Endothelial cell of umbilical vein (primary cell): ENCODE measurements at regions not wholly inside any gene's neighbourhood (a gene's known extent, or its start where the extent isn't known, plus 50 kb on each side); places are given as distances from the start of the nearest gene placed in this dataset.

ENCODE experiments used
- BruUV-seq: library from RNA; stranded (reverse); fragments of 400-500 nt; replicated peaks from 2 replicates; lab custom pipeline; 2021; lab: Mats Ljungman, UMichigan
- CTCF ChIA-PET: fragments of 300-600, 350-600 bp; sonication (Branson Sonifier 250); formaldehyde crosslinking; loops from one replicate; lab custom pipeline; 2021; ENCODE audit warnings: antibody characterized with exemption, inconsistent platforms; lab: Charles Lee
- POLR2A ChIA-PET: fragments of 300-600, 350-600 bp; sonication (Branson Sonifier 250); formaldehyde crosslinking; loops from one replicate; lab custom pipeline; 2021; ENCODE audit warnings: antibody characterized with exemption, inconsistent platforms; lab: Charles Lee
- DNase-seq: peaks from one replicate; pipeline ENCODE4 v3.0.0-alpha.2; 2011; ENCODE audit warnings: low read depth, low spot score
- FAIRE-seq: peaks from 2 replicates; lab custom pipeline; 2011; peaks lifted over from hg19 to GRCh38; lab: Jason Lieb, UNC
- H2AFZ ChIP-seq: 2 replicates; pipeline ENCODE4 v1.6.0; 2012; ENCODE audit warnings: low read depth, low read length, control low read depth, inconsistent platforms
- H3K27ac ChIP-seq: 2 replicates; pipeline ENCODE4 v1.5.1; 2011; ENCODE audit warnings: low read depth, mild to moderate bottlenecking, control low read depth, low read length, moderate library complexity; ENCODE audit not compliant: insufficient read depth
- H3K27me3 ChIP-seq, 2 experiments: 2 replicates each; pipeline versions ENCODE4 v1.6.0 to v1.6.1; 2011; ENCODE audit warnings: low read length in 2 of 2, mixed read lengths in 1 of 2; ENCODE audit not compliant: control insufficient read depth in 2 of 2, insufficient read depth in 2 of 2
- H3K36me3 ChIP-seq, 2 experiments: 2 replicates in 1 of 2; 3 replicates in 1 of 2; pipeline ENCODE4 v1.5.1; 2011; ENCODE audit warnings: low read length in 2 of 2, mild to moderate bottlenecking in 1 of 2, moderate library complexity in 1 of 2; ENCODE audit not compliant: control insufficient read depth in 2 of 2, insufficient read depth in 2 of 2; ENCODE audit errors: extremely low read depth in 1 of 2
- H3K4me1 ChIP-seq: 3 replicates; pipeline ENCODE4 v1.5.1; 2011; ENCODE audit warnings: mild to moderate bottlenecking, low read length; ENCODE audit not compliant: control insufficient read depth, insufficient read depth; ENCODE audit errors: extremely low read depth
- H3K4me2 ChIP-seq: 2 replicates; pipeline ENCODE4 v1.6.1; 2011; ENCODE audit warnings: low read length, control low read depth, mixed read lengths; ENCODE audit not compliant: insufficient read depth
- H3K4me3 ChIP-seq, 3 experiments: fragments of 200-600 bp in 1 of 3; sonication (generic), shearing (Covaris generic) in 1 of 3; replicated peaks in 1 of 3; 2 replicates each; pipeline ENCODE4 v1.5.1; 2011 to 2016; ENCODE audit warnings: control low read depth in 3 of 3, low read length in 3 of 3, mild to moderate bottlenecking in 2 of 3, inconsistent platforms in 1 of 3, low read depth in 1 of 3, moderate library complexity in 1 of 3; ENCODE audit not compliant: insufficient read depth in 1 of 3
- H3K79me2 ChIP-seq: 2 replicates; pipeline ENCODE4 v1.6.0; 2012; ENCODE audit warnings: low read length, inconsistent platforms; ENCODE audit not compliant: control insufficient read depth, insufficient read depth
- H3K9ac ChIP-seq: replicated peaks from 2 replicates; pipeline ENCODE3; 2011; ENCODE audit warnings: low read length, control low read depth; ENCODE audit not compliant: insufficient read depth; ENCODE audit errors: extremely low read depth
- H3K9me1 ChIP-seq: replicated peaks from 3 replicates; pipeline ENCODE4 v1.6.0; 2011; ENCODE audit warnings: mild to moderate bottlenecking, low read length; ENCODE audit not compliant: control insufficient read depth, insufficient read depth; ENCODE audit errors: extremely low read depth
- H3K9me3 ChIP-seq: replicated peaks from 2 replicates; pipeline ENCODE4 v1.5.1; 2012; ENCODE audit warnings: low read length, inconsistent platforms; ENCODE audit not compliant: control insufficient read depth, insufficient read depth
- H4K20me1 ChIP-seq: replicated peaks from 2 replicates; pipeline ENCODE3; 2011; ENCODE audit warnings: mild to moderate bottlenecking, low read length; ENCODE audit not compliant: control insufficient read depth, insufficient read depth; ENCODE audit errors: extremely low read depth
- CTCF ChIP-seq, 2 donors: IDR thresholded peaks; 1 replicate in 1 of 2; 2 replicates in 1 of 2; pipeline ENCODE4 v1.5.1; 2011; ENCODE audit warnings: low read length in 2 of 2, mild to moderate bottlenecking in 2 of 2, moderate library complexity in 2 of 2, control low read depth in 1 of 2, inconsistent platforms in 1 of 2, low read depth in 1 of 2; ENCODE audit not compliant: insufficient read depth in 1 of 2; ENCODE audit errors: extremely low read depth in 1 of 2
- EZH2 ChIP-seq: IDR thresholded peaks from 2 replicates; pipeline ENCODE4 v1.6.1; 2012; ENCODE audit warnings: borderline replicate concordance, low read depth, mild to moderate bottlenecking, moderate library complexity, low read length, inconsistent platforms; ENCODE audit not compliant: severe bottlenecking
- FOS ChIP-seq: IDR thresholded peaks from 2 replicates; pipeline ENCODE4 v1.6.1; 2011; ENCODE audit warnings: mild to moderate bottlenecking, low read length, moderate library complexity, borderline replicate concordance; ENCODE audit not compliant: insufficient read depth
- GATA2 ChIP-seq: IDR thresholded peaks from 2 replicates; pipeline ENCODE4 v1.7.0; 2011; ENCODE audit warnings: low read depth, mild to moderate bottlenecking, moderate library complexity, mixed read lengths, low read length; ENCODE audit not compliant: insufficient read length, insufficient read depth
- JUN ChIP-seq: IDR thresholded peaks from 2 replicates; pipeline ENCODE4 v1.6.1; 2011; ENCODE audit warnings: borderline replicate concordance, low read depth; ENCODE audit not compliant: insufficient read length, insufficient read depth
- MAX ChIP-seq: IDR thresholded peaks from 2 replicates; pipeline ENCODE4 v1.6.1; 2011; ENCODE audit not compliant: insufficient read depth, insufficient read length
- MYC ChIP-seq: IDR thresholded peaks from one replicate; pipeline ENCODE4 v1.6.1; 2011; ENCODE audit warnings: mild to moderate bottlenecking, low read depth, low read length
- POLR2A ChIP-seq: IDR thresholded peaks from 2 replicates; pipeline ENCODE4 v1.6.1; 2012; ENCODE audit warnings: low read depth, mild to moderate bottlenecking, control low read depth, low read length
- POLR2AphosphoS5 ChIP-seq: IDR thresholded peaks from 2 replicates; pipeline ENCODE4 v1.6.1; 2012; ENCODE audit warnings: low read depth, mild to moderate bottlenecking, control low read depth, low read length, moderate library complexity; ENCODE audit not compliant: insufficient read depth
- dilution Hi-C: fragments of 300-500 bp; cut with MboI; formaldehyde crosslinking; loops from one replicate; pipeline ENCODE4 v1.15.0; 2019; ENCODE audit warnings: low sequenced_read_pairs; ENCODE audit not compliant: extremely low pct_ligation_motif_present
- intact Hi-C: fragments of 100-400 bp; cut with micrococcal nuclease; formaldehyde crosslinking; loops from one replicate; pipeline ENCODE4 v1.10.0; 2022

- no TSS peak for BruUV-seq
- Histone ChIP-seq H3K79me2 (no peaks in the 10 kb centered on the region), H3K9ac (no peak overlapping the region), H2AFZ (no peak overlapping the region), H3K9me3 (no peaks in the 10 kb centered on the region), H3K4me2 (no peak overlapping the region), H3K36me3 (no peaks in the 10 kb centered on the region), H3K27me3 (no peaks in the 10 kb centered on the region), H3K9me1 (no peaks in the 10 kb centered on the region), H4K20me1 (no peaks in the 10 kb centered on the region), H3K27ac (no peak overlapping the region), H3K4me1 (peaks cover 2% of the 10 kb centered on the region), H3K4me3 (no peak overlapping the region)
- POLR2A ChIA-PET = no interaction called here
- FAIRE-seq (no peak), DNase-seq (no peak)
- intact Hi-C loops (no loop called here), dilution Hi-C loops (no loop called here)
- TF ChIP-seq MYC (no peak), JUN (no peak), FOS (no peak), POLR2AphosphoS5 (no peak)
- CTCF ChIA-PET = no interaction called here
These were observed 1088.7 kb downstream of the SUCLG1 start for GRCh38 chr2:83370419-83370762.

GRCh38 chr2:83369601-83370418, 1089.3 kb downstream of the SUCLG1 start:
- Histone ChIP-seq H3K4me2 (no peak overlapping the region), H3K9ac (no peak overlapping the region), H3K36me3 (no peaks in the 10 kb centered on the region), H3K9me3 (no peaks in the 10 kb centered on the region), H2AFZ (no peak overlapping the region), H4K20me1 (no peaks in the 10 kb centered on the region), H3K27ac (peak overlapping the region; percentile 40), H3K27me3 (no peaks in the 10 kb centered on the region), H3K79me2 (no peaks in the 10 kb centered on the region), H3K9me1 (no peaks in the 10 kb centered on the region), H3K4me3 (no peak overlapping the region), H3K4me1 (peaks cover 2% of the 10 kb centered on the region)
- FAIRE-seq = no peak
- CTCF ChIA-PET = no interaction called here
- dilution Hi-C loops (no loop called here), intact Hi-C loops (no loop called here)
- TF ChIP-seq GATA2 = no peak
- TF ChIP-seq FOS = no peak
- no peak for TF ChIP-seq MYC
- TF ChIP-seq POLR2AphosphoS5 = no peak
- TF ChIP-seq EZH2 = no peak
- no peak for TF ChIP-seq JUN
- no peak for TF ChIP-seq CTCF (IDR thresholded peaks at IDR 0.05; ENCODE audit: extremely low read depth in 1 of 2, insufficient read depth in 1 of 2, low read depth in 1 of 2, low read length in 2 of 2)
- TF ChIP-seq POLR2A = no peak
- no peak for TF ChIP-seq MAX
- BruUV-seq = no TSS peak
- DNase-seq = no peak
- POLR2A ChIA-PET = no interaction called here
